ENCODE measurements at regions not wholly inside any gene's neighbourhood (a gene's known extent, or its start where the extent isn't known, plus 50 kb on each side); places are given as distances from the start of the nearest gene placed in this dataset.

GRCh38 chr5:165477546-165477945 lies 1972.1 kb downstream of the MAT2B start:
- TF ChIP-seq, protein P1, sequence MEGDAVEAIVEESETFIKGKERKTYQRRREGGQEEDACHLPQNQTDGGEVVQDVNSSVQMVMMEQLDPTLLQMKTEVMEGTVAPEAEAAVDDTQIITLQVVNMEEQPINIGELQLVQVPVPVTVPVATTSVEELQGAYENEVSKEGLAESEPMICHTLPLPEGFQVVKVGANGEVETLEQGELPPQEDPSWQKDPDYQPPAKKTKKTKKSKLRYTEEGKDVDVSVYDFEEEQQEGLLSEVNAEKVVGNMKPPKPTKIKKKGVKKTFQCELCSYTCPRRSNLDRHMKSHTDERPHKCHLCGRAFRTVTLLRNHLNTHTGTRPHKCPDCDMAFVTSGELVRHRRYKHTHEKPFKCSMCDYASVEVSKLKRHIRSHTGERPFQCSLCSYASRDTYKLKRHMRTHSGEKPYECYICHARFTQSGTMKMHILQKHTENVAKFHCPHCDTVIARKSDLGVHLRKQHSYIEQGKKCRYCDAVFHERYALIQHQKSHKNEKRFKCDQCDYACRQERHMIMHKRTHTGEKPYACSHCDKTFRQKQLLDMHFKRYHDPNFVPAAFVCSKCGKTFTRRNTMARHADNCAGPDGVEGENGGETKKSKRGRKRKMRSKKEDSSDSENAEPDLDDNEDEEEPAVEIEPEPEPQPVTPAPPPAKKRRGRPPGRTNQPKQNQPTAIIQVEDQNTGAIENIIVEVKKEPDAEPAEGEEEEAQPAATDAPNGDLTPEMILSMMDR (IDR thresholded peaks at IDR 0.05): no peak
- TF ChIP-seq ZNF416 (CRISPR knock-in tag; IDR thresholded peaks at IDR 0.05) (no peak), E2F4 (CRISPR knock-in tag; IDR thresholded peaks at IDR 0.05; ENCODE audit: borderline replicate concordance, low read depth) (no peak), CREB1 (CRISPR knock-in tag; IDR thresholded peaks at IDR 0.05) (no peak), ZNF232 (CRISPR knock-in tag; IDR thresholded peaks at IDR 0.05) (no peak), ZNF263 (CRISPR knock-in tag; IDR thresholded peaks at IDR 0.05; ENCODE audit: low read depth) (no peak), SOX15 (CRISPR knock-in tag; IDR thresholded peaks at IDR 0.05) (no peak), ZNF317 (CRISPR knock-in tag; IDR thresholded peaks at IDR 0.05; ENCODE audit: borderline replicate concordance, low read depth) (no peak), TEAD4 (CRISPR knock-in tag; IDR thresholded peaks at IDR 0.05) (no peak)
- TF ChIP-seq, protein P2, sequence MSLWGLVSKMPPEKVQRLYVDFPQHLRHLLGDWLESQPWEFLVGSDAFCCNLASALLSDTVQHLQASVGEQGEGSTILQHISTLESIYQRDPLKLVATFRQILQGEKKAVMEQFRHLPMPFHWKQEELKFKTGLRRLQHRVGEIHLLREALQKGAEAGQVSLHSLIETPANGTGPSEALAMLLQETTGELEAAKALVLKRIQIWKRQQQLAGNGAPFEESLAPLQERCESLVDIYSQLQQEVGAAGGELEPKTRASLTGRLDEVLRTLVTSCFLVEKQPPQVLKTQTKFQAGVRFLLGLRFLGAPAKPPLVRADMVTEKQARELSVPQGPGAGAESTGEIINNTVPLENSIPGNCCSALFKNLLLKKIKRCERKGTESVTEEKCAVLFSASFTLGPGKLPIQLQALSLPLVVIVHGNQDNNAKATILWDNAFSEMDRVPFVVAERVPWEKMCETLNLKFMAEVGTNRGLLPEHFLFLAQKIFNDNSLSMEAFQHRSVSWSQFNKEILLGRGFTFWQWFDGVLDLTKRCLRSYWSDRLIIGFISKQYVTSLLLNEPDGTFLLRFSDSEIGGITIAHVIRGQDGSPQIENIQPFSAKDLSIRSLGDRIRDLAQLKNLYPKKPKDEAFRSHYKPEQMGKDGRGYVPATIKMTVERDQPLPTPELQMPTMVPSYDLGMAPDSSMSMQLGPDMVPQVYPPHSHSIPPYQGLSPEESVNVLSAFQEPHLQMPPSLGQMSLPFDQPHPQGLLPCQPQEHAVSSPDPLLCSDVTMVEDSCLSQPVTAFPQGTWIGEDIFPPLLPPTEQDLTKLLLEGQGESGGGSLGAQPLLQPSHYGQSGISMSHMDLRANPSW (CRISPR knock-in tag; conservative IDR thresholded peaks at IDR 0.05; ENCODE audit: low read depth): no peak
